Smooth muscle cell (in vitro differentiated cells): ENCODE measurements at regions not wholly inside any gene's neighbourhood (a gene's known extent, or its start where the extent isn't known, plus 50 kb on each side); places are given as distances from the start of the nearest gene placed in this dataset.

ENCODE experiments used
- DNase-seq: peaks from one replicate; lab custom pipeline; 2025; ENCODE audit not compliant: unreplicated experiment; lab: John Stamatoyannopoulos, UW
- H2AFZ ChIP-seq: fragments of 200-600 bp; sonication (generic); 2 replicates; pipeline ENCODE4 v1.6.0; 2016; ENCODE audit warnings: antibody characterized with exemption, low read depth, mild to moderate bottlenecking
- H3F3A ChIP-seq: fragments of 200-600 bp; sonication (generic); 2 replicates; pipeline ENCODE4 v1.6.0; 2017; ENCODE audit warnings: antibody characterized with exemption, low read depth
- H3K27ac ChIP-seq: fragments of 200-600 bp; sonication (generic); 2 replicates; pipeline ENCODE4 v1.5.1; 2016; ENCODE audit warnings: low read depth, mild to moderate bottlenecking
- H3K27me3 ChIP-seq: fragments of 200-600 bp; sonication (generic); 2 replicates; pipeline ENCODE4 v1.6.1; 2016; ENCODE audit warnings: low read depth, mild to moderate bottlenecking
- H3K36me3 ChIP-seq: fragments of 200-600 bp; sonication (generic); 2 replicates; pipeline ENCODE4 v1.5.1; 2016; ENCODE audit warnings: low read depth
- H3K4me1 ChIP-seq: fragments of 200-600 bp; sonication (generic); 2 replicates; pipeline ENCODE4 v1.5.1; 2016; ENCODE audit warnings: low read depth
- H3K4me2 ChIP-seq: fragments of 200-600 bp; sonication (generic); 2 replicates; pipeline ENCODE4 v1.6.0; 2016; ENCODE audit warnings: mild to moderate bottlenecking
- H3K4me3 ChIP-seq: fragments of 200-600 bp; sonication (generic); 2 replicates; pipeline ENCODE4 v1.5.1; 2016; ENCODE audit warnings: mild to moderate bottlenecking
- H3K79me2 ChIP-seq: fragments of 200-600 bp; sonication (generic); 2 replicates; pipeline ENCODE4 v1.6.0; 2016; ENCODE audit warnings: low read depth, mild to moderate bottlenecking
- H3K9ac ChIP-seq: fragments of 200-600 bp; sonication (generic); 2 replicates; pipeline ENCODE4 v1.6.0; 2016; ENCODE audit warnings: low read depth
- H3K9me3 ChIP-seq: fragments of 200-600 bp; sonication (generic); replicated peaks from 2 replicates; pipeline ENCODE4 v1.5.1; 2016; ENCODE audit warnings: low read depth
- H4K20me1 ChIP-seq: fragments of 200-600 bp; sonication (generic); 2 replicates; pipeline ENCODE4 v1.6.0; 2016; ENCODE audit warnings: low read depth
- CTCF ChIP-seq: fragments of 200-600 bp; sonication (generic); IDR thresholded peaks from 2 replicates; pipeline ENCODE4 v1.5.1; 2017; ENCODE audit warnings: borderline replicate concordance, mild to moderate bottlenecking, antibody characterized with exemption; ENCODE audit not compliant: insufficient read depth, poor library complexity, severe bottlenecking
- WGBS: methylation state at CpG from one replicate; pipeline ENCODE4 v1.1.7; 2016; ENCODE audit warnings: low lambda C conversion rate; 5-methylcytosine and 5-hydroxymethylcytosine counted together

GRCh38 chr9:11275158-11275695, 662.4 kb upstream of the PTPRD start:
- no peak for TF ChIP-seq CTCF
- no peak overlapping the region for H3K27ac ChIP-seq
- no peaks in the 10 kb centered on the region for H3F3A ChIP-seq
- peak overlapping the region; percentile 48 for H3K4me2 ChIP-seq
- H3K36me3 ChIP-seq: no peaks in the 10 kb centered on the region
- H2AFZ ChIP-seq: peak overlapping the region; percentile 83
- H3K27me3 ChIP-seq: no peaks in the 10 kb centered on the region
- no peak overlapping the region for H3K9ac ChIP-seq
- H3K4me3 ChIP-seq: no peak overlapping the region
- no peak for DNase-seq
- H3K4me1 ChIP-seq: no peaks in the 10 kb centered on the region
- H4K20me1 ChIP-seq: no peaks in the 10 kb centered on the region
- H3K9me3 ChIP-seq: peaks cover 3% of the 10 kb centered on the region
- 54% methylated on average over 11 of the region's 11 CpGs for WGBS
- no peaks in the 10 kb centered on the region for H3K79me2 ChIP-seq

- H3K9me3 ChIP-seq: no peaks in the 10 kb centered on the region
- no peak overlapping the region for H3K9ac ChIP-seq
- 50% methylated on average over 2 of the region's 2 CpGs for WGBS
- DNase-seq: no peak
- H3K4me3 ChIP-seq: no peak overlapping the region
- H3K4me1 ChIP-seq: no peaks in the 10 kb centered on the region
- H3K4me2 ChIP-seq: no peak overlapping the region
- no peak overlapping the region for H3K27ac ChIP-seq
- H3F3A ChIP-seq: no peaks in the 10 kb centered on the region
- no peaks in the 10 kb centered on the region for H4K20me1 ChIP-seq
- H3K27me3 ChIP-seq: no peaks in the 10 kb centered on the region
- H2AFZ ChIP-seq: peak overlapping the region; percentile 82
- no peaks in the 10 kb centered on the region for H3K36me3 ChIP-seq
- TF ChIP-seq CTCF: no peak
- H3K79me2 ChIP-seq: no peaks in the 10 kb centered on the region
Measured at GRCh38 chr9:11312966-11313365, 700.2 kb upstream of the PTPRD start.

- Histone ChIP-seq H3K4me1 (no peaks in the 10 kb centered on the region), H4K20me1 (no peaks in the 10 kb centered on the region), H3K4me3 (no peak overlapping the region), H3K27ac (no peak overlapping the region), H3K79me2 (no peaks in the 10 kb centered on the region), H3K27me3 (no peaks in the 10 kb centered on the region), H3F3A (no peaks in the 10 kb centered on the region), H3K36me3 (no peaks in the 10 kb centered on the region), H3K4me2 (peak overlapping the region; percentile 6), H3K9me3 (no peaks in the 10 kb centered on the region), H3K9ac (no peak overlapping the region), H2AFZ (peak overlapping the region; percentile 63)
- DNase-seq: no peak
- 95% methylated on average over 1 of the region's 1 CpG for WGBS
- TF ChIP-seq CTCF: no peak
Measured at GRCh38 chr9:11318946-11319345, 706.1 kb upstream of the PTPRD start.

GRCh38 chr9:11319538-11319937, 706.7 kb upstream of the PTPRD start:
- peak; percentile 55 for TF ChIP-seq CTCF
- no peaks in the 10 kb centered on the region for H3K9me3 ChIP-seq
- no peaks in the 10 kb centered on the region for H3K27me3 ChIP-seq
- no peak overlapping the region for H3K27ac ChIP-seq
- no peaks in the 10 kb centered on the region for H3F3A ChIP-seq
- no peaks in the 10 kb centered on the region for H3K4me1 ChIP-seq
- 30% methylated on average over 5 of the region's 5 CpGs for WGBS
- peak overlapping the region; percentile 6 for H3K4me2 ChIP-seq
- no peak for DNase-seq
- no peaks in the 10 kb centered on the region for H4K20me1 ChIP-seq
- no peak overlapping the region for H3K4me3 ChIP-seq
- no peak overlapping the region for H3K9ac ChIP-seq
- no peaks in the 10 kb centered on the region for H3K79me2 ChIP-seq
- H2AFZ ChIP-seq: peak overlapping the region; percentile 63
- H3K36me3 ChIP-seq: no peaks in the 10 kb centered on the region
